ENCODE measurements at regions not wholly inside any gene's neighbourhood (a gene's known extent, or its start where the extent isn't known, plus 50 kb on each side); places are given as distances from the start of the nearest gene placed in this dataset.

- DNase-seq (ENCODE audit: low spot score), result no peak
Observed at GRCh38 chr4:156228676-156229075, 275.0 kb upstream of the CTSO start.

- DNase-seq (ENCODE audit: low spot score), result no peak
Observed at GRCh38 chr4:156227321-156227720, 273.7 kb upstream of the CTSO start.

GRCh38 chr4:156223985-156224384, 270.3 kb upstream of the CTSO start:
- DNase-seq (ENCODE audit: low spot score), result peak; percentile 1

DNA sequence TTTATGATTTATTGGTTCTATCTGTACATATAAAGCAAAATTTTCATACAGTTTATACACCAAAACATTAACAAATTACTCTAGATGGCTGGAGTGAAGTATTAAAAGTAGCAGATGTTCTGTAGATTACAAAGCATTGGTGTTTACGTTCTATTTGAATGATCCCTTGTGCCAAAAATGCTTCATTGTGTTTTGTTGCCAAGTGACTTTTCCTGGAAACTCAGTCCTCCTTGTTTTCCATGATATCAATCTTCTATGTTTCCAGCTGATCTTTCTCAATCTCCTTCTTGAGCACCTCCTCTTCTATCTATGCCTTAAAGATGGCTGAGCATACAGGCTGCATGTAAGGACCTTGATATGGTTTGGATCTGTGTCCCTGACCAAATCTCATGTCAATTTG, 263.6 kb upstream of the CTSO start:
- DNase-seq (ENCODE audit: low spot score), result no peak

GRCh38 chr4:156201050-156201449, 247.4 kb upstream of the CTSO start:
- no peak for DNase-seq (ENCODE audit: low spot score)

- no peak for DNase-seq (ENCODE audit: low spot score)
Observed at GRCh38 chr4:156198511-156198910, 244.8 kb upstream of the CTSO start.

- no peak for DNase-seq (ENCODE audit: low spot score)
Observed at GRCh38 chr4:156197216-156197615, 243.6 kb upstream of the CTSO start.

- DNase-seq (ENCODE audit: low spot score), result no peak
Observed at GRCh38 chr4:156196722-156197121, 243.1 kb upstream of the CTSO start.

DNA sequence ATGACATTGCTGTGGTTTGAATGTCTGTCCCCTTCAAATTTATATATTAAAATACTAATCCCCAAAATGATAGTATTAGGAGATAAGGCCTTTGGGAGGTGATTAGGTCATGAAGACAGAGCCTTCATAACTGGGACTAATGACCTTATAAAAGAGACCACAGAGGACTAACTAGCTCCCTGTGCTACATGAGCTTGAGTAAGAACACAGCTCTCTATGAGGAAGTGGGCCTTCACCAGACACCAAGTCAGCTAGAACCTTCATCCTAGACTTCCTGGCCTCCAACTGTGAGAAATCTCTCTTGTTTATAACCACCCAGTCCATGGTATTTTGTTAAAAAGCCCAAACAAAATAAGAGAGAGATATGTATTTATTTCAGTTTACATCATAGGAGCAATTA, 242.2 kb upstream of the CTSO start:
- no peak for DNase-seq (ENCODE audit: low spot score)

DNA sequence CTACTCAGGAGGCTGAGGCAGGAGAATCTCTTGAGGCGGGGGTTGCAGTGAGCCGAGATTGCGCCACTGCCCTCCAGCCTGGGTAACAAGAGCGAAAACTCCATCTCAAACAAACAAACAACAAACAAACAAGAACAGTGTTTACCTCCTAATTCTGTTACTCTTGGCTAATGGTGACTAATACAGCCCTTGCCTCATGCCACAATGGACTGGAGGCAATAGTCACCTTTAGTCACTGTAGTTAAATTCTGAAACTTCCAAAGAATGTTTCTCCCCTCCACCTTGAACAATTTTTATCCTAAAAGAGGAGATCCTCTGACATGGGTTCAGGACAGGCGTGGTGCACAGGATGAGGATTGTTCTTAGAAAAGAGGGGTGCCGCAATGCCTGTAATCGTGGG, 241.2 kb upstream of the CTSO start:
- DNase-seq (ENCODE audit: low spot score), result no peak

- DNase-seq (ENCODE audit: low spot score), result no peak
Observed at GRCh38 chr4:156193800-156194199, 240.1 kb upstream of the CTSO start.

DNA sequence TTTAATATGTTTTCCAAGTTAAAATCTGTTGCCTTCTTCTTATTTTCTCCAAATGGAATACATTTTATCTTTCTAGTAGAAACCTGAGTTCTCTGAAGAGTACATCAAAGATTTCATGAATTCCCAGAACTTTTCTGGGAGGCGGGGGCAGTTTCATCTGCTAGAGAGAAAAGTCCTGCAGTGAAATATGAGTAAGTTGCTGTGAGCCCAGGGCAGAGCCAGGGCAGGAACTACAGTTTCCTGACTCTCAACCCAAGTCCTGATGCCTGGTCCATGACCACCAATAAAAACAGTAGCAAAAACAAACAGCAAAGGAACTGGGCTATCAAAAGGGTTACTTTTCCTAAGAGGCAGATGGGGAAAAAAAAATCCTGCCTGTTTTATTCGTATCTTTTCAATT, 239.4 kb upstream of the CTSO start:
- DNase-seq (ENCODE audit: low spot score), result no peak

- peak; percentile 57 for DNase-seq (ENCODE audit: low spot score)
Observed at GRCh38 chr4:156192033-156192432, 238.4 kb upstream of the CTSO start.

DNA sequence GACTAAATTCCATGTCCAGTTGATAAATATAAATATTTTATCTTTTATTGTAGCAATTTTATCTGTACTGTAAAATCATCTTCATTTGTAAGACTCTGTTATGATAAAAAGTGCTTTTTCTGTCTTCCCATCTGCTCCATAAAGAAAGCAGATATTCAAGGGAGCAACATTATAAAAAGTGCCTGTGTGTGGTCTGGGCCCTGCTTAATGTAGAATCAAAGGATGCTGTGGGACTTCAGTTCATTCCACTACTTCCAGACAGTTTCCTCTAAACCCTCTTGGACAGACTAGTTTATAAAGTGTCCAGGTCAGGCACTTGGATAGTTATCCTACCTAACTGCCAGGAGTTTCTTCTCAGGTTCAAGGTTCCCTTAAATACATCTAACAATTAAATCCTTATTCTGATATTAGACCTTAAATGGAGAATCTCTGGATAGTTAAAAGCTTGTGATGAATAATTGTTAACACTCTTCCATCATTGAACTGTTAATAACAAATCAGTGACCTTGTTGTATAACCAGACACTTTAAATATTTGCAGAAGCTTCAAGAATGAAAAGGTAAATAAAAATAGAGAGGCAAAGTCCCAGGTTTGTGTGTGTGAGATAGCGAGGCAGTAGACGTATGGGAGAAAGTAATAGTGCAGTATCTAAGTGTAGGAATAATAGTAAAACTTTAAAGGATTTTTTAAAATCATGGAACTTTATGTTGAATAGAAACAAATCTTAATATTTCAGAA, 237.5 kb upstream of the CTSO start:
- no peak for DNase-seq (ENCODE audit: low spot score)

DNA sequence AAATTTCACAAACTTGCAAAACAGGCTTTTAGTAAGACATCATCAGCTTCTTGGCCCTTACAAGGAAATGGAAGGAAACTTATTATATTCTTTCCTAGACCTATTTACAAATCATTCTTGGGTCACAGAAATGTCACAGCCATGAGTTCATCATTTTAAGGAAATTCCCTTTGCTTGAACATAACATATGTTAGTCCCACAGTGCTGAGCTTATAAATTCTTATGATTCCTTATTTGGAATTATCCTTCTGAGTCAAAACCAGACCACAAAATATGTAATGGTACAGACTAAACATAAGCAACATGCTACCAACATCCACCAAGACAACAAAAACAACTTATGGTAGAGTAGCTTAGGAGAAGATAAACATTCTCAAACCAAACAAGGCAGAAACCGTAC, 236.9 kb upstream of the CTSO start:
- no peak for DNase-seq (ENCODE audit: low spot score)

GRCh38 chr4:156188596-156188995, 234.9 kb upstream of the CTSO start:
- DNase-seq (ENCODE audit: low spot score), result no peak

- no peak for DNase-seq (ENCODE audit: low spot score)
Observed at GRCh38 chr4:156186111-156186510, 232.4 kb upstream of the CTSO start.

DNA sequence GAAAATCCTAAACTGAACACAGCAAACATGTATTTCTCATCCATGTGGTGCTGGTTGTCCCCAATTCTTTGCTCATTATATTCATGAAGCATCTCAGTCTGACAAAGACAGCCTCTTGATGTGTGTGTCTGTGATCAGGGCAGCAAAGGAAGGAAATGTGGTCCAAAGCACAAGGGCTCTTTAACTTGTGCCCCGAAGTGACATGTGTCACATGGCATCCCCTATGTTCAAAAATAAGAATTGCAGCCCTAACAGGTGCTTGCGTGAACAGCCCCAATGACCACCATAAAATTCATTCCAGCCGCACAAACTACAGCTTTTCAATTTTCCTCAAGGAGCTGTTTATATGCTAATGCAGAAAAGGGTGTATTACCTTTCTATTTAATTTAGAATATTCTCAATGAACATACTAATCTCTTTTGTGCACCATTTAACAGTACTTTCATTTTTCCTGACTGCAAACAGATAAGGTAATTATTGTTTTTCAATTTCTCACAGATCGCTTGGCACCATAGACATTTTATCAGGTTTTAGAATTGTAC, 231.9 kb upstream of the CTSO start:
- DNase-seq (ENCODE audit: low spot score), result no peak

DNA sequence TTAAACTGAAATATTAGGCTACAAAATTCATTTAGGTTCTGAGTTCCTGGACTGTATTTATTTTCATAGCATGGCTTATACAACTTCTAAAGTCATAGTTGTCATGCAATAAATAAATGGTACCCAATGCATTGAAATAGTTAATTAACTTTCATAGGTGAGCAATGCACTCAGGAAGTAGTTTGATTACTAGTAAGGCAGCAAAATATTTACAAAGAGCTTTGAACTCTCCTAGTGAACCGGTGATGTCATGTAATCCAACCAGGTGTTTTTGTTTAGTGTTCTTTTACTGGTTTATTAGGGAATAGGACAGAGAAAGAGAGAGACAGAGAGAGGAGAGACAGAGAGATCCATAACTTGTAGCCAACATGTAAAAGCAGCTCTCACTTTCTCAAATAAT, 228.6 kb upstream of the CTSO start:
- DNase-seq (ENCODE audit: low spot score), result peak; percentile 53

GRCh38 chr4:156177941-156178340, 224.3 kb upstream of the CTSO start:
- no peak for DNase-seq (ENCODE audit: low spot score)

- no peak for DNase-seq (ENCODE audit: low spot score)
Observed at GRCh38 chr4:156176896-156177295, 223.2 kb upstream of the CTSO start.

GRCh38 chr4:156173937-156174336, 220.3 kb upstream of the CTSO start:
- DNase-seq (ENCODE audit: low spot score), result no peak

DNA sequence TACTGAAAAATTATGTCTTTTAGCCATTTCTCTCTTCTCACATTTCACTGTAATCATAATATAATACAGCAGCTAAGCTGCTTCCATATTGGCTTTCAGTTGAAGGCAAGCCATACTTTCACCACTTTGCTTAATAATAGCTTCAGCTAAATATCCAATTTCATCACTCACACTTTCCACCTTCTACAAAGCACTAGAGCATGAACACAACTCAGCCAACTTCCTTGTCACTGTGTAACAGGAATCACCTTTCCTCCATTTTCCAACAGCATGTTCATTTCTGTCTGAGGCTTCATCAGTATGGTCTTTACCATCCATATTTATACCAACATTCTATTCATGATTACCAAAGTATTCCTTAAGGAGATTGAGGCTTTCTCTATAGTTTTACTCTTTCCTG, 219.8 kb upstream of the CTSO start:
- DNase-seq (ENCODE audit: low spot score), result no peak

- DNase-seq (ENCODE audit: low spot score), result no peak
Observed at GRCh38 chr4:156169861-156170260, 216.2 kb upstream of the CTSO start.

All from SW480 (cell line).